ENCODE measurements at regions not wholly inside any gene's neighbourhood (a gene's known extent, or its start where the extent isn't known, plus 50 kb on each side); places are given as distances from the start of the nearest gene placed in this dataset.
"Not testable (repeated sequence)": the region's sequence is repeated elsewhere in the genome, so short reads cannot be mapped to it uniquely, and the experiment has no call there.

DNA sequence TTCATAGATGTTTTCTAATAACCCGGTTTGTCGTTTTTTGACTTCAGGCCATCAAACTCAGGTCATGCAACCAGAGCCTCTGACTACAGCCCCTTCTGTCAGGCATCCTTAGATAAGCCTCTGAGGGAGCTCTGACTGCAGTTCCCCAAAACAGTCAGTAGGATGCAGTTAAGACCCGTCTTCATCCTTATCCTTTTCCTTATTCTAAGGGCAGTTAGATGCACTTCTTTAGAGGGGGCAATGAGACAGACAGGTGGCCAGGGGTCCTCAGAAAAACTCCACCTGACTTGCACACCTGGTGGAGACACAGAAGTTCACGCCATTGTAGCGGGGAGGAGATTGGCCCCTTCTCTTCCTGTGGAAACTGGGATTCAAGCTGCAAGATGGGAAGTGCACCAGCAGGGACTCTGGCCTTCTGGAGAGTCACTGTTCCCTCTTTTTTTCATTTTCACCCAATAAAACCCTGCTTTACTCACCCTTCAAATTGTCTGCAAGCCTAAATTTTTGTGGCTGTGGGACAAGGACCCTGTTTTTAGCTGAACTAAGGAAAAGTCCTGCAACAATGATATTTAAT lies 104.8 kb upstream of the TFPI start:
- H3K9me3 ChIP-seq (ENCODE audit: control insufficient read depth in 4 of 4, insufficient read depth in 3 of 4, low read length in 3 of 4), result peaks cover 0 to 7% (median 0%) of the 10 kb centered on the region in 4 donors
- no peak overlapping the region for H3K27ac ChIP-seq (ENCODE audit: low read depth in 1 of 2, low read length in 1 of 2)
- DNase-seq (peak in 2 of 3 donors; percentile 21 to 37), ATAC-seq (ENCODE audit: insufficient read depth, low FRiP score) (no peak)
- 40 to 41% methylated on average over 5 of the region's 5 CpGs for WGBS, 2 donors
- no peak overlapping the region for H3K9ac ChIP-seq (ENCODE audit: insufficient read depth in 1 of 2, low read length in 2 of 2)
- no peak overlapping the region for H3K4me3 ChIP-seq
- no peaks in the 10 kb centered on the region for H3K4me1 ChIP-seq (ENCODE audit: control insufficient read depth in 5 of 5, insufficient read depth in 5 of 5, low read length in 5 of 5)
- no peaks in the 10 kb centered on the region for H3K36me3 ChIP-seq (ENCODE audit: control insufficient read depth in 4 of 4, insufficient read depth in 4 of 4, low read length in 4 of 4)
- TF ChIP-seq, protein P1, sequence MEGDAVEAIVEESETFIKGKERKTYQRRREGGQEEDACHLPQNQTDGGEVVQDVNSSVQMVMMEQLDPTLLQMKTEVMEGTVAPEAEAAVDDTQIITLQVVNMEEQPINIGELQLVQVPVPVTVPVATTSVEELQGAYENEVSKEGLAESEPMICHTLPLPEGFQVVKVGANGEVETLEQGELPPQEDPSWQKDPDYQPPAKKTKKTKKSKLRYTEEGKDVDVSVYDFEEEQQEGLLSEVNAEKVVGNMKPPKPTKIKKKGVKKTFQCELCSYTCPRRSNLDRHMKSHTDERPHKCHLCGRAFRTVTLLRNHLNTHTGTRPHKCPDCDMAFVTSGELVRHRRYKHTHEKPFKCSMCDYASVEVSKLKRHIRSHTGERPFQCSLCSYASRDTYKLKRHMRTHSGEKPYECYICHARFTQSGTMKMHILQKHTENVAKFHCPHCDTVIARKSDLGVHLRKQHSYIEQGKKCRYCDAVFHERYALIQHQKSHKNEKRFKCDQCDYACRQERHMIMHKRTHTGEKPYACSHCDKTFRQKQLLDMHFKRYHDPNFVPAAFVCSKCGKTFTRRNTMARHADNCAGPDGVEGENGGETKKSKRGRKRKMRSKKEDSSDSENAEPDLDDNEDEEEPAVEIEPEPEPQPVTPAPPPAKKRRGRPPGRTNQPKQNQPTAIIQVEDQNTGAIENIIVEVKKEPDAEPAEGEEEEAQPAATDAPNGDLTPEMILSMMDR (IDR thresholded peaks at IDR 0.05; ENCODE audit: control extremely low read depth, extremely low read depth), result no peak
- H3K27me3 ChIP-seq (ENCODE audit: control insufficient read depth in 3 of 3, insufficient read depth in 3 of 3, low read length in 2 of 3), result no peaks in the 10 kb centered on the region

DNA sequence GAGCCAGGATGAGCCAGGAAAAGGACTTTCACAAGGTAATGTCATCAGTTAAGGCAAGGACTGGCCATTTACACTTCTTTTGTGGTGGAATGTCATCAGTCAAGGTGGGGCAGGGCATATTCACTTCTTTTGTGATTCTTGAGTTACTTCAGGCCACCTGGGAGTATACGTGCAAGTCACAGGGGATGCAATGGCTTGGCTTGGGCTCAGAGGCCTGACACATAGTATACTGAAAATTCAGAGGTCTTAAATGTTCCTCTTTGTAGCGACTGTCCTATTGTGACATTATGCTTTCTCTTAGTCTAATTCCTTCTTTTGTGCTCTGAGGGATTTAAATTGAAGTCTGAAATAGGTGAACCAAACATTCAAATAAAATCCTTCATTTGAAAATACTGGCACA lies 121.8 kb upstream of the TFPI start:
- H3K36me3 ChIP-seq (ENCODE audit: control insufficient read depth in 4 of 4, insufficient read depth in 4 of 4, low read length in 4 of 4); H3K4me1 ChIP-seq (ENCODE audit: control insufficient read depth in 5 of 5, insufficient read depth in 5 of 5, low read length in 5 of 5); H3K27ac ChIP-seq (ENCODE audit: low read depth in 1 of 2, low read length in 1 of 2); DNase-seq; ATAC-seq (ENCODE audit: insufficient read depth, low FRiP score); H3K4me3 ChIP-seq; H3K9ac ChIP-seq (ENCODE audit: insufficient read depth in 1 of 2, low read length in 2 of 2); H3K9me3 ChIP-seq (ENCODE audit: control insufficient read depth in 4 of 4, insufficient read depth in 3 of 4, low read length in 3 of 4); H3K27me3 ChIP-seq (ENCODE audit: control insufficient read depth in 3 of 3, insufficient read depth in 3 of 3, low read length in 2 of 3): not testable (repeated sequence)
- WGBS, 2 donors, result 86 to 92% methylated on average over 2 of the region's 2 CpGs

- no peak for ATAC-seq (ENCODE audit: insufficient read depth, low FRiP score)
- Histone ChIP-seq H3K27ac (ENCODE audit: low read depth in 1 of 2, low read length in 1 of 2) (no peak overlapping the region), H3K4me1 (ENCODE audit: control insufficient read depth in 5 of 5, insufficient read depth in 5 of 5, low read length in 5 of 5) (peaks cover 0 to 9% (median 5%) of the 10 kb centered on the region in 5 donors), H3K36me3 (ENCODE audit: control insufficient read depth in 4 of 4, insufficient read depth in 4 of 4, low read length in 4 of 4) (no peaks in the 10 kb centered on the region), H3K9ac (ENCODE audit: insufficient read depth in 1 of 2, low read length in 2 of 2) (no peak overlapping the region), H3K4me3 (no peak overlapping the region), H3K27me3 (ENCODE audit: control insufficient read depth in 3 of 3, insufficient read depth in 3 of 3, low read length in 2 of 3) (no peaks in the 10 kb centered on the region), H3K9me3 (ENCODE audit: control insufficient read depth in 4 of 4, insufficient read depth in 3 of 4, low read length in 3 of 4) (no peaks in the 10 kb centered on the region)
- DNase-seq, result no peak
- TF ChIP-seq, protein P1 (IDR thresholded peaks at IDR 0.05; ENCODE audit: control extremely low read depth, extremely low read depth), result no peak
These were observed 125.2 kb upstream of the TFPI start for GRCh38 chr2:187679454-187679853.

DNA sequence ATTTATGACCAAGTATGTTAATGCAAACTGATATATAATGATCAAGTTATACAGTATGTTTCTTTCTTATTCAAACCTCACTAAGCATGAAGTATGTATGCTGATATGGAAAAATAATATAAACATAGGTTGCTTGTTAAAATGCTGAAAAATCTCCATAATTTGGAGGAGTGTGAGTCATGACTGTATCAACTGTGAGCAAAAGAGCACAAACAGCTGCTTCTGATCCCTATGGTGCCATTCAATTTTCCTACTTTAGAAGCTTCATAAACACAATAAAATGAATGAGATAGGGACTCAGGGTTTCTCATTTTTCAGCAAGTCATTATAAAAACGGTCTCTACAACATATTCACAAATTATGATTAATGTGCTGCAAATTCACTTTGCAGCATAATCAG lies 129.9 kb upstream of the TFPI start:
- no peak for DNase-seq
- Histone ChIP-seq H3K27ac (ENCODE audit: low read depth in 1 of 2, low read length in 1 of 2) (no peak overlapping the region), H3K9ac (ENCODE audit: insufficient read depth in 1 of 2, low read length in 2 of 2) (no peak overlapping the region), H3K36me3 (ENCODE audit: control insufficient read depth in 4 of 4, insufficient read depth in 4 of 4, low read length in 4 of 4) (no peaks in the 10 kb centered on the region), H3K4me1 (ENCODE audit: control insufficient read depth in 5 of 5, insufficient read depth in 5 of 5, low read length in 5 of 5) (peaks cover 0 to 4% (median 0%) of the 10 kb centered on the region in 5 donors), H3K4me3 (no peak overlapping the region), H3K9me3 (ENCODE audit: control insufficient read depth in 4 of 4, insufficient read depth in 3 of 4, low read length in 3 of 4) (no peaks in the 10 kb centered on the region), H3K27me3 (ENCODE audit: control insufficient read depth in 3 of 3, insufficient read depth in 3 of 3, low read length in 2 of 3) (no peaks in the 10 kb centered on the region)
- TF ChIP-seq, protein P1 (IDR thresholded peaks at IDR 0.05; ENCODE audit: control extremely low read depth, extremely low read depth), result no peak
- 62 to 84% methylated on average over 1 of the region's 1 CpG for WGBS, 2 donors
- no peak for ATAC-seq (ENCODE audit: insufficient read depth, low FRiP score)

All from lung (tissue), 11 donors.